ENCODE measurements at regions not wholly inside any gene's neighbourhood (a gene's known extent, or its start where the extent isn't known, plus 50 kb on each side); places are given as distances from the start of the nearest gene placed in this dataset.
"Not testable (repeated sequence)": the region's sequence is repeated elsewhere in the genome, so short reads cannot be mapped to it uniquely, and the experiment has no call there.

DNA sequence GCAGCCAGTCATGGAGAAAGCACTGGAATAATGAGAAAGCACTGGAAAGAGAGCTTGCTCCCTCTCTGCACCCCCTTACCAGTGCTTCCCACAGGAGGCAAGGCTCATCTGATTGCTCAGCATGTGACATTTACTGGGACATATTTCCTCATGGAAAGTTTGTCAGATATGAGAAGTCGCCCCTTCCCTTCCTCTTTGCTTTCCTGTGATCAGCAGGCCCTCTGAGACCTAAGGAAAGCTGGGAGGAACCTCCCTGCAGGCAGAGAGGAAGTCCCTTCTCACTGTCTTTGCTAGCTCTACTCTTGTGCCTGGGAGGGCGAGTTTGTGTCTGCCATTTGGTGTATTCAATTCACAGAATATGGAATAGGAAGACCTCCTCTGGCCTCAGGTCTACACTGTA, 283.8 kb downstream of the ALDH8A1 start:
- TF ChIP-seq CTCF (IDR thresholded peaks at IDR 0.05; ENCODE audit: control extremely low read depth, extremely low read depth, low read depth, missing control alignments) = no peak
- no peak for DNase-seq (ENCODE audit: extremely low spot score)
- POLR2A ChIA-PET = no interaction called here
- CTCF ChIA-PET = no interaction called here

DNA sequence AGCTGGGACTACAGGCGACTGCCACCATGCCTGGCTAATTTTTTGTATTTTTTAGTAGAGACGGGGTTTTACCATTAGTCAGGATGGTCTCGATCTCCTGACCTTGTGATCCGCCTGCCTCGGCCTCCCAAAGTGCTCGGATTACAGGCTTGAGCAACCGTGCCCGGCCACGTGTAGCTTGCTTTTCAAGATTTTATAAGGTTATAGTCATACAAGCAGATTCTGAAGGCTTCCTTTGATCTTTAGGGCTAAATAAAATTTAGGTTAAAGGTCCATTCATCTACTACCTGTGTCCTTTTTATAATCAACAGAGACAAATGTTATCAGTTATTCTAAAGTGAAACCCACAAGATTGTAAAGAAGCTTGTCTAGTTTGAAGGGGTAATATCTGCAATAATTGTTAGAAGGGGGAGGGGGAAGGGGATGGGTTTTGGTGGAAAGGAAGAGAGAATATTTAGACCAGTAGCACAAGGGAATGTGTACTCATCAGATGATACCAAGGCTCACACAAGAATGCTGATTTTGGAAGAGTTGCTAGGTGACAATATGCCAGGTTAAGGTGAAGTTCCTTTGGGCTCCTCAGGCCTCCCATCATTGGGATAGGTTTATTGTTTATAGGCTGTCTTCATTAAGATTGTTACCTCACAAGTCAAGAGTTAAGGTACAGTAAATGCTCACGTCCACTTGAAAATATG, 284.7 kb downstream of the ALDH8A1 start:
- TF ChIP-seq CTCF (IDR thresholded peaks at IDR 0.05; ENCODE audit: control extremely low read depth, extremely low read depth, low read depth, missing control alignments) = no peak
- no peak for DNase-seq (ENCODE audit: extremely low spot score)
- POLR2A ChIA-PET = no interaction called here
- CTCF ChIA-PET = no interaction called here

GRCh38 chr6:134663800-134664535, 285.9 kb downstream of the ALDH8A1 start:
- ChIA-PET CTCF (interaction anchor here (0.8 kb wide), 1 partner anchor 22 kb away, joined by 3 read pairs; no protein-coding TSS in a partner anchor), POLR2A (no interaction called here)
- TF ChIP-seq CTCF (IDR thresholded peaks at IDR 0.05; ENCODE audit: control extremely low read depth, extremely low read depth, low read depth, missing control alignments) = no peak
- DNase-seq (ENCODE audit: extremely low spot score) = no peak

DNA sequence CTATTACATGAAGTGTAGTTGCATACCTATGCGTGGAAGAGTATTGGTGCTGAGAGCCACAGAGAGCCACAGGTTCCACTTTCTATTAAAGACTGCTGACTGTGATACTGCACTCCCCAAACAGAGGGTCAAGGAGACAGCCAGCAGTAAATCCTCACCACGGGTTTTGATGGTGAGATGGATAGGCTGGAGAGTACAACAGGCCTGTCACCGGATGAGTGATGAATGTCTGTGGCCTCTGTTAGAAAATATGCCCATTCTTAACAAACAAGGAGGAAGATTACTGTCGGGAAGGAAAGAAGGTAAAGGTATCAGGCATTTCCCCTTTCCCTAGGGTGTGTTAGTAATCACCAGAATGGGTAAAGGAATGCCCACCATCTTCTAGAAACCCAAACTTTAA, 286.5 kb downstream of the ALDH8A1 start:
- TF ChIP-seq CTCF (IDR thresholded peaks at IDR 0.05; ENCODE audit: control extremely low read depth, extremely low read depth, low read depth, missing control alignments) = no peak
- POLR2A ChIA-PET = no interaction called here
- no peak for DNase-seq (ENCODE audit: extremely low spot score)
- CTCF ChIA-PET = no interaction called here

DNA sequence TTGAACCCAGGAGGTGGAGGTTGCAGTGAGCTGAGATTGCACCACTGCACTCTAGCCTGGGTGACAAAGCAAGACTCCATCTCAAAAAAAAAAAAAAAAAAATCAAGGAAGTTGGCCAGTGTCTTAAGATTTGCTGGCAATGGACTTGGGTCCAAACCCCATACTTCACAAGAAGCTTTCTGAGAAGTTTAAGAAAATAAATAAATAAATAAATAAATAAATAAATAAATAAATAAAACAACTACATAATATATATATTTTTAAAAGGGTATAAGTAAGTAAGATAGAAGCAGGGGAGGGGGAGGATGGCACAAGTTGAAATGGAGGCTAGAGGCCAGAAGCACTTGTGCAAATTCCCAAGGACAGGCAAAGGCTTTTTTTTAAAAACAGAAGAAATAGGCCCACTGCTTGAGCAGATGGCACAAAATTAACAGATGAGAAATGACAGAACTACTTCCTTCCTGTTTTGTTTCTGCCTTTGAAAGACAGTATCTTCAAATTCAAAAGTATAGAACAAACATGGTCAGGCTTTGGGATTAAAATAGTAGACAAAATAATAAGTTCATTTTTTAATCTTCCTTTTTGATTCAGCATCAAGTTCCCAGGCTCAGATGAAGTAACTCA, 287.7 kb downstream of the ALDH8A1 start:
- POLR2A ChIA-PET = no interaction called here
- TF ChIP-seq CTCF (IDR thresholded peaks at IDR 0.05; ENCODE audit: control extremely low read depth, extremely low read depth, low read depth, missing control alignments) = no peak
- no peak for DNase-seq (ENCODE audit: extremely low spot score)
- CTCF ChIA-PET = no interaction called here

- CTCF ChIA-PET; DNase-seq (ENCODE audit: extremely low spot score); POLR2A ChIA-PET: not testable (repeated sequence)
Observed at GRCh38 chr6:134659885-134660284, 290.0 kb downstream of the ALDH8A1 start.

DNA sequence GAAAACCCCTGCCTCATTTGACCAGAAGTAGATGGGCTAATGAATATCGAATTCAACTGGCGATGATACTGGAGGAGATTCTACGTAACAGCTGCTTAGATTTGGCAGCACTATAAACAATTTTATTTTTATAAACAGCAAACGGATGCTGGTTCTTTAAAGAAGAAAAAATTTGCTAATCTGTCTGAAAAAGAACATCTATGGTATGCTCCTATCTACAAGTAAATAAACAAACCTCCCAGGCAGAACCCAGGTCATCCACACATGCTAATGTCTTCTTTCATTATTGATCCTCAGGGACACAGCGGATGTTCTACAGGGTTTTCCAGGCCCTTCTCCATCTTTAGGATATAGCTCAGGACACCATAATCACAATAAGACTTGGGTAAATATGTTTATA, 291.3 kb downstream of the ALDH8A1 start:
- POLR2A ChIA-PET = no interaction called here
- no peak for TF ChIP-seq CTCF (IDR thresholded peaks at IDR 0.05; ENCODE audit: control extremely low read depth, extremely low read depth, low read depth, missing control alignments)
- CTCF ChIA-PET = interaction anchor here (1.1 to 4.1 kb wide), 2 partner anchors 17 to 485 kb away, joined by 3 to 23 read pairs; no protein-coding TSS in a partner anchor

More for the DNA sequence above, 291.3 kb downstream of the ALDH8A1 start:
- DNase-seq (ENCODE audit: extremely low spot score) = no peak
